HG03378 (cell line): ENCODE measurements at regions not wholly inside any gene's neighbourhood (a gene's known extent, or its start where the extent isn't known, plus 50 kb on each side); places are given as distances from the start of the nearest gene placed in this dataset.
"Not testable (repeated sequence)": the region's sequence is repeated elsewhere in the genome, so short reads cannot be mapped to it uniquely, and the experiment has no call there.

Experiments
- ATAC-seq: cut with Tn5 transposase; IDR thresholded peaks from one replicate; pipeline ENCODE4 v1.9.1; 2021; ENCODE audit warnings: mild to moderate bottlenecking, moderate library complexity; ENCODE audit not compliant: unreplicated experiment

DNA sequence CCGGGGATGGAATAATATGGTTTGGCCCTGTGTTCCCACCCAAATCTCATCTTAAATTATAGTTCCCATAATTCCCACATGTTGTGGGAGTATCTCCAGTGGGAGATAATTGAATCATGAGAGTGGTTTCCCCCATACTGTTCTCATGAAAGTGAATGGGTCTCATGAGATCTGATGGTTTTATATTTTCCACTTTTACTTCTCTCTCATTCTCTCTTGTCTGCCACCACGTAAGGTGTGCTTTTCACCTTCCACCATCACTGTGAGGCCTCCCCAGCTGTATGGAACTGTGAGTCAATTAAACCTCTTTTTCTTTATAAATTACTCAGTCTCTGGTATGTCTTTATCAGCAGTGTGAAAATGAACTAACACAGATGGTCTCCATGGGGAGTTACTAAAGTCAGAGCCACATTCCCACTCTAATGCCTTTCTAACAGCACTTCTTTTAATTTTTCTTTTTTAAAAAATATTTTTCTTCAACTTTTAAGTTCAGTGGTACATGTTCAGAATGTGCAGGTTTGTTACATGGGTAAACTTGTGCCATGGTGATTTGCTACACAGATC lies 306.6 kb downstream of the DTHD1 start:
- ATAC-seq = no peak

DNA sequence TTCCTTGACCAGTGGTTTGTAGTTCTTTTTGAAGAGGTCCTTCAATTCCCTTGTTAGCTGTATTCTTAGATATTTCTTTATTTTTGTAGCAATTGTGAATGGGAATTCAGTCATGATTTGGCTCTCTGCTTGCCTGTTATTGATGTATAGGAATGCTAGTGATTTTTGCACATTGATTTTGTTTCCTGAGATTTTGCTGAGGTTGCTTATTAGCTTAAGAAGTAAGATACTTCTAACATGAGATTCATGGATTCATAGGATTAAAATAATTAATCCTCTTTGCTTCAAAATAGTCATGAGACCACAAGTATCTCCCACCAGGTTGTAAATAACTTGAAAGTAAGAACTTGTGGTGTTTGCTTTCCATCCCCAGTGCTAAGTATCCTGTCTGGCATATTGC lies 308.9 kb downstream of the DTHD1 start:
- no peak for ATAC-seq

DNA sequence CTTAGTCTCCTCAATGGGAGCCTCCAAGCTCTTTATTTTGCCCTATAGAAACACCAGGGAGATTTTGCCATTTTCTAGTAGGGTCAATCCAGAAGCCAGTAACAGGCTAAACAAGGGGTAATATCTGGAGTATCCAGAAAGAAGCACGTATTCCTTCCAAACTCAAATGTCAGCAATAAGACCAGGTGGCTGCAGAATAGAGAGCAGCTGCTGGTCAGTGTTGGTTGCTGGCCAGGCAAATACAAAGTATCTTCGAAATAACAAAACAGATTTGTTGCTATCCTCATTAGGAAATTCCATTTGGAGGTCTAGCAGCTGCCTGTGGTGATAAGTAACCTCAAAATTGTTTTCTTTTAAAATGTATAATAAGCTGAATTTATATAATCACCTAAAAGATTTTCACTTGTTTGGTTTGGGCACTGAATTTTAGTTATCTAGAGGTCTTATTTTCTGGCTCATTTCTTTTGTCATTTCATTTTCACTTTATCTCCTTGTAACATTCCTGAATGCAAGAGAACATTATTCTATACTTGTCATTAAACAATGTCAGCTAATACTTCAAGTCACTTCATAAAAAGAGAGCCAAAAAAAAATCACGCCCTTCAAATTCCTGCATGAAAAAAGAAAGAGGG lies 320.6 kb downstream of the DTHD1 start:
- no peak for ATAC-seq

DNA sequence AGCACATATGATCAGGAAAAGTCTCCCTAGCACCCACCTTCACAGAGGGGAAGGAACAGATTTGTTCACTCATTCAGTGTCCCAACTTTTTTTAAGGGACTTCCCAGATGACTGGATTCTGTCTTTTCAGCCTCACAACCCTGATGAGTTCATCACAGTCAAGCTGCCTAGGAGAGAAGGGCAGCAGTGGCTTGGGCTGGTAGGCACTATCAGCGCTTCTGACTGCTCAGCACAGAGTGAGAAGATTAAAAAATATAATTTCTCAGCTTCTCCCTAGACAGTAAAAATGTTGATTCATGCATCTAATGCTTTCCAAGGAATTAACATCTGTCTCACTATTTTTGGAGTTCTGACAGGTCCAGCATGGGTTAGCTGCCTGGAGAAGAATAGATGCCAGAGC lies 328.2 kb downstream of the DTHD1 start:
- no peak for ATAC-seq

DNA sequence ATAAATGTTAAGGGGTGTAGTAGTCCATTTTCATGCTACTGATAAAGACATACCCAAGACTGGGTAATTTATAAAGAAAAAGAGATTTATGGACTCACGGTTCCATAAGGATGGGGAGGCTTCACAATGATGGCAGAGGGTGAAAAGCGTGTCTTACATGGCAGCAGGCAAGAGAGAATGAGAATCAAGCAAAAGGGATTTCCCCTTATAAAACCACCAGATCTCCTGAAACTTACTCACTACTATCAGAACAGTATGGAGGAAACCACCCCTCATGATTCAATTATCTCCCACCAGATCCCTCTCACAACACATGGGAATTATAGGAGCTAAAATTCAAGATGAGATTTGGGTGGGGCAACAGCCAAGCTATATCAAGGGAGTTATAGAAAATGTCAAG lies 329.2 kb downstream of the DTHD1 start:
- ATAC-seq = no peak

DNA sequence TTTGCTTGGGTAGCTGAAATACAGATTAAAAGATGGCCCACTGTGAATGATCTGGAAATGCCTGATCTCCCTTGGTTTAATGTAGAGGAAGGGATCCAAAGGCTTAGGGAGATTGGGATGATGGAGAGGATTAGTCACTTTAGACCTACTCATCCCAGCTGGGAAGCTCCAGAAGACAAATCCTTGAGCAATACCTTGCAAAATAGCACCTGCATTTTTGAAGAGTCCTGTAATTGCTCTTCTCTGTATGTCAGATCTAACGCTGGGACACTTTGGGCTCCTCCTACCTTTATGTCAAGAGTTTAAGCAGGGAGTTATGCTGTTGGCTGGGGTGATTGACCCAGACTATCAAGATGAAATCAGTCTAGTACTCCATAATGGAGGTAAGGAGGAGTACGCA lies 331.7 kb downstream of the DTHD1 start:
- ATAC-seq = not testable (repeated sequence)

DNA sequence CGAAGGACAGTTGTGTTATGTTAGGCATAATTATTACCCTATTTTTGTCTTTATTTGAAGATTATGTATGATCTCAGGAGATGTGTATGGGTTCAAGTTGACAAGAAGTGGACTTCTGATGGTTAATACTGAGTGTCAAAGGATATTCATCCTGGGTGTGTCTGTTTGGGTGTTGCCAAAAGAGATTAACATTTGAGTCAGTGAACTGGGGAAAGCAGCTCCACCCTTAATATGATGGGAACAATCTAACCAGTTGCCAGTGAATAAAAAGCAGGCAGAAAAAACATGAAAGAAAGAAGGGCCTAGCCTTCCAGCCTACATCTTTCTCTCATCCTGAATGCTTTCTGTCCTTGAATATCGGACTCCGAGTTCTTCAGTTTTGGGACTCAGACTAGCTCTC lies 332.6 kb downstream of the DTHD1 start:
- no peak for ATAC-seq

DNA sequence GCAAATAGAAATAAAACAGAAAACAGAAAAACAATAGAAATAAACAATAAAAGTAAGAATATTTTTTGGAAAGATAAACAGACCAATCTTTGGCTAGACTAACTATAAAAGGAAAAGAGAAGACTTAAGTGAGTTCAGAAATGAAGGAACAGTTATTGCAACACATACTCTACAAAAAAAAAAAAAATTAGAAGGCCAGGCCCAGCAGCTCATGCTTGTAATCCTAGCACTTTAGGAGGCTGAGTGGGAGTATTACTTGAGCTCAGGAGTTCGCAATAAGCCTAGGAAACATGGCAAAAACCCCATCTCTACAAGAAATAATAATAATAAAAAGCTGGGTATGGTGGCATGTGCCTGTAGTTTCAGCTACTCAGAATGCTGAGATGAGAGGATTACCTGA lies 336.7 kb downstream of the DTHD1 start:
- ATAC-seq = no peak

DNA sequence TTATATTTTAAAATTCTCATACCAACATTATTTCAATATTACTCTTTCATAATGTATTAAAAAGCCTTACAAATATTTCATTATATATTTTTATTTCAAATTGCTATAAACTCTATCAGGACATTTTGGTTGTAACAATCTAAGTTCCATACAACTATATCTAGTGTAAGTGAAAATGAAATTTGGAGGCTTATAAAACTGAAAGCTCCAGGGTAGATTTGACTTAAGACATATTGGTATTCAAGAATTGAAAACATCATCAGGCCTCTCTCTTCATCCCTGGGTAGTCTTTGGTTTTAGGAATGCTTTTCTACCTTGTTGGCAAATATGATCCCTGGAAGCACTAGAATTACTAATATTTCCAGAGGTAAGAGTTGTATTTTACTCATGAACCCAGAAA lies 342.6 kb downstream of the DTHD1 start:
- ATAC-seq = no peak

DNA sequence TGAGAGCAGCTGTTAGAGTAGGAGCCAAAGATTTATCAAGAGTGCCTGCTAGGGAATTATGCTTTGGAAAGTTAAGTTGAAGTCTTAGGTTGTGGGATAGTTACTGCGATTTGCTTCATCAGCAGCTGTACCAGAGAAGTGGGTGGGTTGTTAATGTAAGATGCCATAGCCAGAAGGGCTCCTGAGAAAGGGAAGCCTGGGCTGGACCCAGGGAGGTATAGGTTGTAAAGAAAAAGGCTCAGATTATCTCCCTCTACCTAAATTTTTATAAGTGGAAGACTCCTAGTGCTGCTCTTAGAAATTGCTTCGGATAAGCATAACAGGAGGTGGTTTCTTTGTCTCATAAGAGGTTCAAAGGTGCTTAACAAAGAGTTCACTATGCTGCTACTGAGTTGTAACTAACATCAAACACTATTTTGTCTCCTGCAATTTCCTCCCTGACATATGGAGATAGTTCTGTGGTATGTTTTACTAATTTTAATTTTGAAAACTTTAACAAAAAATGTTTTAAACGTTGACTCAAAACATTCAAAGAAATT lies 356.9 kb downstream of the DTHD1 start:
- ATAC-seq = no peak

DNA sequence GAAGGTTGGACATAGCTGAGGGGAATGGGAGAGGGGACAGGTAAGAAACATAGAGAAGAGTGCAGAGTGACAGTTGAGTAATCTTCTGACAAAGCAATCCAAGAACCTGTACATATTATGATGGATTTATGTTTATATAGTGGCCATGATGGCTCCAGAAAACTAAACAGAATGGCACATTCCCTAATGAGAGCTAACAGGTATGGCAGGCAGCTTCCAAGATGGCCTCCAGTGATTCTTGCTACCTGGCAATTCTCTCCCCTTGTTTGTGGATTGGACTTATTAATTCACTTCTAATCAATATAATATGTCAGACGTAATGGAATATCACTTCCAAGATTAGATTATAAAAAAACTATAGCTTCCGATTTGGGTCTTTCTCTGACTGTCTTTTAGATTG lies 359.5 kb downstream of the DTHD1 start:
- ATAC-seq = no peak

DNA sequence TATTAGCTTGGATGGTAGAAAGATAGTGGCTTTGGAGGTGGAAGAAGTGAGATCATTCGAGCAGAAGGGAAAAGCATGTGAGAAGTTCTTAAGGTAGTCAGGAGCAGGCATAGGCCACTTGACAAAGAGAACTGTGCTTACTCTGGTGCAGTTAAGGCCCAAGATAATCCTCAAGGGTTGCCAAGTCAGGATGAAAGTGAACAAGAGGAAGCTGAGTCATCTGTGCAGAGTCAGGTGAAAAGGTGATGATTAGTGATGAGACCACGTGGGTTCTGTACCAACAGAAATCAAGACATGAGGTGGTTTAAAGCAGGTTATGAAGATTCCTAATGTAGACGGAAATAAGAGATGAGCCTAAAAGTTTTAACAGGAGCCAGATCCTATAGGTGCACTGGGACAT lies 369.8 kb downstream of the DTHD1 start:
- peak; percentile 100 for ATAC-seq

DNA sequence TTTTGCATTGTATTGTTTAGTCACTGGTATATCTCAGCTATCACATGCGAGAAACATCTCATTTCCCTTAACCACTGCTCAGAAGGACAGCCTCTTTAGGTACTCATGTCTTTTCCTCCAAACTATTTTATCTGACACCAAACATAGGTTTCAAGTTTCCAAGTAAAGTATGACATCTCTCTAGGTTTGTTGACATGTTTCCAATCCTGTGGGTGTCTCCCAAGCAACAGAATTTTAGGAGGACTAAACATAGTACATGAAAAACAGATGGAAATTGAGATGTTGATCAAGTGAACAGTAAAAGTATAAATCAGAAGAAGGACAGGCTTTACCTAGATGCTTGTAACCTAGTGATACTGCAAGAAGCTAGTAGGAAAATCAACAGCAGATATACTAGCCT lies 371.4 kb downstream of the DTHD1 start:
- ATAC-seq = no peak

DNA sequence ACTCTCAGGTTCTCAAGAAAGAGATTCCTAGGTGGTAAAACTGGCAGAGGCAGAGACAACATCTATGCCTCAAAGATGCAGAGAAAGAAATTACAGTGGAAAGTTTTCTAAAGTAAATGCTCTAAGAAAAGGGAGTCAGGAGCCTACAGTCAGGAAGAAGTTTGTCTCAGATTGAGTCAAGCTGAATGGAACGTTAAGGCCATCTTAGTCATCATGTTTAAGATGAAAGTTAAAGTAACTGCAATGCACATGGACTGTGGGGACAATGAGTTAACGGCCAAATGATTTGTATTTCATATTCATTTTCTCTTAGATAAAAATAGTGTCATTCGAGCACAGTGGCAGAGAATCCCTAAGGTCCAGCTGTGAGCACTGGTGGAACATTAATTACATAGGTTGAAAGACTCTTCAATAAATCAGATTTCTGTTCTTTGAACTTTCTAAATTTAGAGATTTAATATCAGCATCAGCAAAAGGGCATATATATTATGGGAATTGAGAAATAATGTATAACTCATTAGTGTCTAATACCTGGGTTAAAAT lies 384.6 kb downstream of the DTHD1 start:
- peak; percentile 58 for ATAC-seq

DNA sequence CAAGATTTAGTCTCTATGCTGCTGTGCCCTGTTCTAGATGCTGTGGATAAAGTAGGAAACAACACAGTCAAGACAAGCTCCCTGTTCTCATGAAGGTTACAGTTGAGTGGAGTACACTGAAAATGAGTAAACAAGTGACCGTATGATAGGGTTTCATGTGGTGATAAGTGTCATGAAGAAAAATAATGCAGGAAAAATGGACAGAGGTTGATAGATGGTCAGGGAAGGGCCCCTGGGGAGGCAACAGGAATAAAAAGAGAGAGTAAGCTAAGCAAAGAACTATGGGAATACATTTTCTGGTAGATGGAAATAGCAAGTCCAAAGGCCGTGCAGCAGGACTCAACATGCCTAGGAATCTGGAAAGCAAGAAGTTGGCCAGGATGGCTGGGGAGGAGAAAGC lies 394.0 kb downstream of the DTHD1 start:
- no peak for ATAC-seq

DNA sequence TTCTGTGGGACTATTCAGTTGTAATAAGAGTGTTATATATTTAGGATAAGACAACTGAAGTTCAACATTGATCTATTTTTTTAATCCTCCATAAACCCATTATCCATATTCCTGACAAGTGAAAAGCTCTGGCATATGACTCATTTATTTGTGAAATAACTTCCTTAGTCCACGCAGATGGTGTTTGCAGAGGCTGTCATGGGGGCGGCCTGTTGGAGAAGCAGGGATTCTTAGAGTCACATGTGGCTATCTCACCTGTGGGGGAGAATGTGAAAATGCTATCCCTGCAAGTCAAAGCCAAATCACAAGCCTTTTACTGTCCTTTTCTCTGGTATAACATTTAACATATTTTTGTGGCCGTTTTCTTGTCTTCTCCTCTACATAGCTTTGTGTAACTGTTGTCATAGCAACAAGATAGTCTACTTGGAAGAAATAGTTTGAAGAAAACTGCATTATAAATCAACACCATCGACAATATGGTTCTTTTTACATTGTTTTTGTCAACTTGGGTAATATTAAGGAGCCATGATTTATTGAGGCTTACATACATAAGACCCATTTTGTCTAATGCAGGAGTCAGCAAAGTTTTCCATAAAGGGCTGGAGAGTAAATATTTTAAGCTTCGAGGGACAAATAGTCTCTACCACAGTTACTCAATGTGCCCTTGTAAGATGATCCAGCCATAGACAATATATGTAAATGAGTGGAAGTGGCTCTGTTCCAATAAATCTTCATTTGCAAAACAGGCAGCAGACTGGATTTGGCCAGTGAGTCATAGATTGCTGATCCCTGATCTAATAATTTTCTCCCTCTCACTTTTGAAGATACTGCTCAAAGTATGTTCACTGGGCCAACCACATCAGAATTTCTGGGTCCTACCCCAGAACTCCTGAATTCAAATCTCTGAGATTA lies 395.0 kb downstream of the DTHD1 start:
- ATAC-seq = no peak

DNA sequence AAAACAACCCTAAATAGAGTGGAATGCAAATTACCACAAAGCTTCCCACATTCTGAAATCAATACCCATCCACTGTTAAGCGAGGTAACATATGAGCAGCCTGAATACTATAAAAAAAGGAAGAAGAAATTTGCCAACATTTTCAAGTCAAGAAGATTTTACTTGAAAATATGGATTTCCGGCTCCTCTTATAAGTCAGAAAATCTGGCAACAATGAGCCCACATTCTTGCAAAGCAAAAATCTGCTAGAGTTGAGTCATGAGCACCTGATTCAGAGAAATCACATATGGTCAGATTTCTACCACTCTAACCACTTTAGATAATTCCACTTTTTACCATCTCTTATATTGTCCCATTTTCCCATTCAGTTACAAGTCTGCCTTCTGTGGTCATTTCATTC lies 395.7 kb downstream of the DTHD1 start:
- no peak for ATAC-seq

DNA sequence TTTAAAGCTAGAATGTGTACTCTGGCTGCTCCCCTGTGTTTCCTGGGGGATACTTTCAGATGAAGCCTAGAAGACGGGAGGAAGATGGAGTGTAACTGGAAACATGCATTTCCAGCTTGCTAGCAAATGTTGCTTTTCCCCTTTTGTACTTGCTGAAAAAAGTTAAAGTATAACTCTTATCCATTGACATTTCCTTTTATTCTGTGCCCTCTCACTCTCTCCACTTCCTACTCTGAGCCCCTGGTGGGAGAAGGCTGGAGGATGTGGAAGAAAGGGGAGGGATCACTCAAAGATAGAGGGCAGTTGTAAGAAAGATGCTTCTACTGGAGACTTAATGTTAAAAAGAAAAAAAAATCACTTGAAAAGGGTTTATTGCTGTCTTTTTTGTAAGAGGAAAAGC lies 396.5 kb downstream of the DTHD1 start:
- no peak for ATAC-seq

DNA sequence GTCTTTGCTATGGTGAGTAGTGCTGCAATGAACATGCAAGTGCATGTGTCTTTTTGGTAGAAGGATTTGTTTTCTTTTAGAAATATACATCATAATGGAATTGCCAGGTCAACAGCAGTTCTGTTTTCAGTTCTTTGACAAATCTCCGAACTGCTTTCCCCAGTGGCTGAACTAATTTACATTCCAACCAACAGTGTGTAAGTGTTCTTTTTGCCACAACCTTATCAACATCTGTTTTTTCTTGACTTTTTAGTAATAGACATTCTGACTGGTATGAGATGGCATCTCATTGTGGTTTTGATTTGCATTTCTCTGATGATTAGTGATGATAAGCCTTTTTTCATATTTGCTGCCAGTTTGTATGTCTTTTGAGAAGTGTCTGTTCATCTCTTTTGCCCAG lies 406.3 kb downstream of the DTHD1 start:
- ATAC-seq = no peak

DNA sequence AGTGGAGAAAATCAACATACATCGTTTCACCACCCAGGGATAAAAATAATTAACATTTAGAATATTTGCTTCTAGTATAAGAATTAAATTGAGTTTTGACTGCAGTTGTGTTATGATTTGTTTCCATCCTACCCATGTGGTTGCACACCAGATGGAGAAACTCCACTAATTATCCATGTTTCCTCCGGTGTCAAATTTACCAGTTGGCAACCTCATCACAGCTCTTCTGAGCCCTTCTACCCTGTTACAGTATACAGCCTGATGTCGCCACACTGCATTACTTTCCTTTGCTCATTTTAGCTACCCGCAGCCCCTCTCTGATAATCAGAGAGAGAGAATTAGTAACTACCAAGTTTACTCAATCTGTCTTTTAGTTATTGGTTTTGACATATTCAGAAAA lies 411.2 kb downstream of the DTHD1 start:
- no peak for ATAC-seq

DNA sequence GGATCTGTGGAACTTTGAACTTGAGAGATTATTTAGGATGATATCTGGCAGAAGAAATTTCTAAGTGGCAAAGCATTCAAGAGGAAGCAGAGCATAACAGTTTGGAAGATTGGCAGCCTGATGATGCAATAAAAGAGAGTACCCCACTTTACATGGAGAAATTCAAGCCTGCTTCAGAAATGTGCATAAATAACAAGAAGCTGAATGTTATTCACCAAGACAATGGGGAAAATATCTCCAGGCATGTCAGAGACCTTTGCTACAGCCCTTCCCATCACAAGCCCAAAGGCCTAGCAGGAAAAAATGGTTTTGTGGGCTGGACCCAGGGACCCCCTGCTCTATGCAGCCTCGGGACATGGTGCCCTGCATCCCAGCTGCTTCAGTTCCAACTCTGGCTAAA lies 420.8 kb downstream of the DTHD1 start:
- ATAC-seq = no peak

DNA sequence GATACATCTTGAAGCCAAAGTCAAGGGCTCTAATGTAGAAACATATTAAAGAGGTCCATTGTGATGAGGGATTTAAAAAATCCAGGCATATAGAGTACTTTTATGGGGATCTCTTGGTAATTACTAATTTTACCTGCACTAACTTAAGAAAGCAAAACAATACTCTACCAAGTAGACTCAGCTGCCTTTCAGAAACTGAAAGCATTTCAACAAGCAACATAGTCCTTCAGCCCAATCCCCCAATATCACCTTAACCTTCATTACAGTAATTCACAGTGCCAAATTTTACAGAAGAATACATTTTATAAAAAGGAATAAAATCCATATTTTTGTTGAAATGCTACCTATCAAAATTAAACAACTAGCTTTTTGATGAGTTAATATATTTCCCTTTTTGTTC lies 422.9 kb downstream of the DTHD1 start:
- ATAC-seq = no peak
